DOHH2 (cell line): ENCODE measurements at regions not wholly inside any gene's neighbourhood (a gene's known extent, or its start where the extent isn't known, plus 50 kb on each side); places are given as distances from the start of the nearest gene placed in this dataset.

Source experiments
- H3F3A ChIP-seq: fragments of 200-600 bp; sonication (generic), shearing (Covaris generic); 2 replicates; pipeline ENCODE4 v1.6.0; 2016; ENCODE audit warnings: antibody characterized with exemption, mild to moderate bottlenecking; ENCODE audit not compliant: control insufficient read depth, insufficient read depth
- H3K27ac ChIP-seq: fragments of 200-600 bp; sonication (generic); 2 replicates; pipeline ENCODE4 v1.5.1; 2014; ENCODE audit warnings: low read depth, mild to moderate bottlenecking, low read length, moderate library complexity
- H3K27me3 ChIP-seq: fragments of 200-600 bp; sonication (generic); 2 replicates; pipeline ENCODE4 v1.6.1; 2014; ENCODE audit warnings: mild to moderate bottlenecking, low read length, mixed read lengths; ENCODE audit not compliant: control insufficient read depth
- H3K36me3 ChIP-seq: fragments of 200-600 bp; sonication (generic); 2 replicates; pipeline ENCODE4 v1.6.1; 2014; ENCODE audit warnings: mild to moderate bottlenecking, low read length, moderate library complexity, mixed read lengths; ENCODE audit not compliant: control insufficient read depth
- H3K4me1 ChIP-seq: fragments of 200-600 bp; sonication (generic); 2 replicates; pipeline ENCODE4 v1.6.1; 2014; ENCODE audit warnings: mild to moderate bottlenecking, low read length, mixed read lengths; ENCODE audit not compliant: control insufficient read depth
- H3K4me2 ChIP-seq: fragments of 200-600 bp; sonication (generic); 2 replicates; pipeline ENCODE4 v1.6.0; 2014; ENCODE audit warnings: mild to moderate bottlenecking, low read length, moderate library complexity
- H3K4me3 ChIP-seq: fragments of 200-600 bp; sonication (generic); 2 replicates; pipeline ENCODE4 v1.5.1; 2014; ENCODE audit warnings: mild to moderate bottlenecking, low read length, mixed read lengths
- H3K79me2 ChIP-seq: fragments of 200-600 bp; sonication (generic); 2 replicates; pipeline ENCODE4 v1.6.1; 2014; ENCODE audit warnings: mild to moderate bottlenecking, low read length, mixed read lengths; ENCODE audit not compliant: control insufficient read depth
- H3K9me2 ChIP-seq: fragments of 200-600 bp; sonication (generic); replicated peaks from 2 replicates; pipeline ENCODE4 v1.6.1; 2014; ENCODE audit warnings: mild to moderate bottlenecking, low read length, mixed read lengths; ENCODE audit not compliant: control insufficient read depth
- H3K9me3 ChIP-seq: fragments of 200-600 bp; sonication (generic); 2 replicates; pipeline ENCODE4 v1.6.1; 2014; ENCODE audit warnings: antibody characterized with exemption, low read length, mixed read lengths; ENCODE audit not compliant: control insufficient read depth, insufficient read depth
- H4K20me1 ChIP-seq: fragments of 200-600 bp; sonication (generic); 2 replicates; pipeline ENCODE4 v1.6.0; 2014; ENCODE audit warnings: low read depth, mild to moderate bottlenecking, antibody characterized with exemption, low read length, moderate library complexity; ENCODE audit not compliant: control insufficient read depth, insufficient read depth
- EZH2phosphoT487 ChIP-seq: fragments of 200-600 bp; sonication (generic); IDR thresholded peaks from 2 replicates; pipeline ENCODE4 v1.6.1; 2017; ENCODE audit warnings: borderline replicate concordance, mild to moderate bottlenecking, antibody characterized with exemption, low read length, moderate library complexity, mixed read lengths
- TF ChIP-seq, protein P1 (sequence below): fragments of 200-600 bp; sonication (generic); IDR thresholded peaks from one replicate; pipeline ENCODE4 v1.5.1; 2014; ENCODE audit warnings: antibody characterized with exemption, mild to moderate bottlenecking, low read depth, low read length; ENCODE audit not compliant: poor library complexity, severe bottlenecking

DNA sequence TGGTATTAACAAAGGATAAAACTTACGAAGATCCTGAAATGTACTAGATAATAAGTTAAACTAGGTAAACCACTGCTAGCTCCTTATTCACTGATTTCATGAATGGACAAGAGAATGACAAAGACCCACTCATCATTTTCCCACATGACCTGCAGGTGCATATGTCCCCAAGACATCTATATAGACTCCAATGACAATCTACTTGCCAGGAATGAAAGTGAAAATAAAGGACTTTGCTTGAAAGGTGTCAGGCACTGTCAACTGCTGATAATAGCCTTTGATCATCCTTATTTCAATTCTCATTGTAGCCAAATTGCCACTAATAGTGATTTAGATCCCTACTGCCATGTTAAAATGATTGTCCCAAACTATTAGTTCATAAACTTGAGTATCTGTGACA, 321.8 kb downstream of the HACE1 start:
- TF ChIP-seq, protein P1, sequence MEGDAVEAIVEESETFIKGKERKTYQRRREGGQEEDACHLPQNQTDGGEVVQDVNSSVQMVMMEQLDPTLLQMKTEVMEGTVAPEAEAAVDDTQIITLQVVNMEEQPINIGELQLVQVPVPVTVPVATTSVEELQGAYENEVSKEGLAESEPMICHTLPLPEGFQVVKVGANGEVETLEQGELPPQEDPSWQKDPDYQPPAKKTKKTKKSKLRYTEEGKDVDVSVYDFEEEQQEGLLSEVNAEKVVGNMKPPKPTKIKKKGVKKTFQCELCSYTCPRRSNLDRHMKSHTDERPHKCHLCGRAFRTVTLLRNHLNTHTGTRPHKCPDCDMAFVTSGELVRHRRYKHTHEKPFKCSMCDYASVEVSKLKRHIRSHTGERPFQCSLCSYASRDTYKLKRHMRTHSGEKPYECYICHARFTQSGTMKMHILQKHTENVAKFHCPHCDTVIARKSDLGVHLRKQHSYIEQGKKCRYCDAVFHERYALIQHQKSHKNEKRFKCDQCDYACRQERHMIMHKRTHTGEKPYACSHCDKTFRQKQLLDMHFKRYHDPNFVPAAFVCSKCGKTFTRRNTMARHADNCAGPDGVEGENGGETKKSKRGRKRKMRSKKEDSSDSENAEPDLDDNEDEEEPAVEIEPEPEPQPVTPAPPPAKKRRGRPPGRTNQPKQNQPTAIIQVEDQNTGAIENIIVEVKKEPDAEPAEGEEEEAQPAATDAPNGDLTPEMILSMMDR, result no peak
- no peak for TF ChIP-seq EZH2phosphoT487
- no peaks in the 10 kb centered on the region for H3K79me2 ChIP-seq

GRCh38 chr6:104537180-104537579, 322.5 kb downstream of the HACE1 start:
- H3K79me2 ChIP-seq, result no peaks in the 10 kb centered on the region
- H3F3A ChIP-seq, result no peaks in the 10 kb centered on the region
- no peaks in the 10 kb centered on the region for H3K9me2 ChIP-seq
- peaks cover 6% of the 10 kb centered on the region; the same call in 1 of the 2 replicates for H3K4me1 ChIP-seq
- no peak overlapping the region for H3K4me3 ChIP-seq
- H3K36me3 ChIP-seq, result no peaks in the 10 kb centered on the region
- no peaks in the 10 kb centered on the region for H3K9me3 ChIP-seq
- no peak overlapping the region for H3K27ac ChIP-seq
- TF ChIP-seq, protein P1, result no peak
- no peak for TF ChIP-seq EZH2phosphoT487
- H3K27me3 ChIP-seq, result no peaks in the 10 kb centered on the region
- H4K20me1 ChIP-seq, result no peaks in the 10 kb centered on the region
- no peak overlapping the region for H3K4me2 ChIP-seq

More for the DNA sequence above, 321.8 kb downstream of the HACE1 start:
- H3K27me3 ChIP-seq, result no peaks in the 10 kb centered on the region
- H3K4me2 ChIP-seq, result no peak overlapping the region
- no peak overlapping the region for H3K4me3 ChIP-seq
- H3K9me3 ChIP-seq, result no peaks in the 10 kb centered on the region
- H3F3A ChIP-seq, result no peaks in the 10 kb centered on the region
- H4K20me1 ChIP-seq, result no peaks in the 10 kb centered on the region
- no peaks in the 10 kb centered on the region for H3K9me2 ChIP-seq
- H3K27ac ChIP-seq, result no peak overlapping the region
- peaks cover 6% of the 10 kb centered on the region; the same call in 1 of the 2 replicates for H3K4me1 ChIP-seq
- H3K36me3 ChIP-seq, result no peaks in the 10 kb centered on the region

GRCh38 chr6:104532462-104532861, 327.3 kb downstream of the HACE1 start:
- no peak overlapping the region for H3K27ac ChIP-seq

More at GRCh38 chr6:104532462-104532861, 327.3 kb downstream of the HACE1 start:
- H3K79me2 ChIP-seq, result no peaks in the 10 kb centered on the region
- H3F3A ChIP-seq, result no peaks in the 10 kb centered on the region
- no peaks in the 10 kb centered on the region for H3K4me1 ChIP-seq
- H3K27me3 ChIP-seq, result no peaks in the 10 kb centered on the region
- TF ChIP-seq, protein P1, result no peak
- TF ChIP-seq EZH2phosphoT487, result no peak
- no peak overlapping the region for H3K4me2 ChIP-seq
- H4K20me1 ChIP-seq, result no peaks in the 10 kb centered on the region
- no peaks in the 10 kb centered on the region for H3K36me3 ChIP-seq
- no peaks in the 10 kb centered on the region for H3K9me2 ChIP-seq
- H3K4me3 ChIP-seq, result no peak overlapping the region
- no peaks in the 10 kb centered on the region for H3K9me3 ChIP-seq
